ENCODE measurements at regions not wholly inside any gene's neighbourhood (a gene's known extent, or its start where the extent isn't known, plus 50 kb on each side); places are given as distances from the start of the nearest gene placed in this dataset.

DNA sequence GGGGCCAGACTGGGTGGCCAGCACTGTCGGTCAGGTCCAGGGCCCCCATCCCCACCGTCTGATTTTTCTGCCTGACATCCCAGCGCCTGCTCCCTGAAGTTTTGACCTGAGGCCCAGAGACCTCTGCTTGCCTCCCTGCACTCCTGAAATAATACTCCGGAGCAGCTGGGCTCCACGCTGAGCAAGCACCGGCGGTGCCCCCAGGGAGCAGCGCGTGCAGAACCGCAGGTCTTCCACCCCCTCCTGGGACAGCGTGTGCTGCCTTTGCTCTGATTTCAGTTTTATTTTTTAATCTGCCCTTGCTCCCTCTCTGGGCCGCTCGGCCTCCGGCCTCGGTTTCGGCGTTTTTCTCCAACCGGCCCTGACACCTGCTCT, 132.4 kb upstream of the GSE1 start:
- TF ChIP-seq, protein P1, sequence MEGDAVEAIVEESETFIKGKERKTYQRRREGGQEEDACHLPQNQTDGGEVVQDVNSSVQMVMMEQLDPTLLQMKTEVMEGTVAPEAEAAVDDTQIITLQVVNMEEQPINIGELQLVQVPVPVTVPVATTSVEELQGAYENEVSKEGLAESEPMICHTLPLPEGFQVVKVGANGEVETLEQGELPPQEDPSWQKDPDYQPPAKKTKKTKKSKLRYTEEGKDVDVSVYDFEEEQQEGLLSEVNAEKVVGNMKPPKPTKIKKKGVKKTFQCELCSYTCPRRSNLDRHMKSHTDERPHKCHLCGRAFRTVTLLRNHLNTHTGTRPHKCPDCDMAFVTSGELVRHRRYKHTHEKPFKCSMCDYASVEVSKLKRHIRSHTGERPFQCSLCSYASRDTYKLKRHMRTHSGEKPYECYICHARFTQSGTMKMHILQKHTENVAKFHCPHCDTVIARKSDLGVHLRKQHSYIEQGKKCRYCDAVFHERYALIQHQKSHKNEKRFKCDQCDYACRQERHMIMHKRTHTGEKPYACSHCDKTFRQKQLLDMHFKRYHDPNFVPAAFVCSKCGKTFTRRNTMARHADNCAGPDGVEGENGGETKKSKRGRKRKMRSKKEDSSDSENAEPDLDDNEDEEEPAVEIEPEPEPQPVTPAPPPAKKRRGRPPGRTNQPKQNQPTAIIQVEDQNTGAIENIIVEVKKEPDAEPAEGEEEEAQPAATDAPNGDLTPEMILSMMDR (conservative IDR thresholded peaks at IDR 0.05), result no peak

More for the DNA sequence above, 132.4 kb upstream of the GSE1 start:
- Mint-ChIP-seq H3K27ac (no peak overlapping the region; a peak in 1 of 7 replicates), H3K9me3 (no peaks in the 10 kb centered on the region), H3K4me1 (peaks cover 5 to 21% of the 10 kb centered on the region in 2 experiments; a peak in 3 of 4 replicates), H3K36me3 (ENCODE audit: insufficient read depth in 1 of 3, low read depth in 3 of 3) (no peaks in the 10 kb centered on the region), H3K4me3 (no peak overlapping the region), H3K27me3 (ENCODE audit: low read depth) (peaks cover 4% of the 10 kb centered on the region)
- Histone ChIP-seq H2BK120ac (ENCODE audit: low read depth, low read length, poor library complexity, severe bottlenecking) (no peak overlapping the region), H3K56ac (ENCODE audit: insufficient read length, low read depth, low read length) (no peak overlapping the region), H4K8ac (replicated peaks; ENCODE audit: insufficient read length, low read depth, low read length) (no peak overlapping the region), H4K5ac (ENCODE audit: insufficient read length, low read depth, low read length) (no peak overlapping the region), H3T11ph (ENCODE audit: low read length) (no peak overlapping the region), H2BK20ac (ENCODE audit: low read depth, low read length, poor library complexity, severe bottlenecking) (no peak overlapping the region), H3K9me3 (ENCODE audit: control insufficient read depth, low read depth, low read length) (no peaks in the 10 kb centered on the region), H2AFZ (ENCODE audit: low read length) (no peak overlapping the region), H3K23ac (ENCODE audit: insufficient read length, low read depth, low read length) (no peak overlapping the region), H3K9ac (ENCODE audit: extremely low read depth, insufficient read length, low read length) (no peak overlapping the region), H3K27me3 (ENCODE audit: insufficient read depth, low read length) (no peaks in the 10 kb centered on the region), H3K79me2 (ENCODE audit: insufficient read depth, low read length) (no peaks in the 10 kb centered on the region), H3K14ac (ENCODE audit: insufficient read depth, low read length) (0 out of 2 replicates have a peak overlapping the region, but pooled peaks have one; percentile 17), H3K4me2 (ENCODE audit: insufficient read depth, insufficient read length, low read length) (no peak overlapping the region), H3K18ac (ENCODE audit: insufficient read length, low read depth, low read length) (no peak overlapping the region), H2BK12ac (ENCODE audit: insufficient read length, low read depth, low read length) (no peak overlapping the region), H3K4me1 (ENCODE audit: insufficient read depth, low read length) (no peaks in the 10 kb centered on the region), H3K23me2 (ENCODE audit: insufficient read length, low read depth, low read length, poor library complexity, severe bottlenecking) (no peaks in the 10 kb centered on the region), H3K4ac (ENCODE audit: low read depth, low read length) (no peak overlapping the region), H3K27ac (ENCODE audit: insufficient read length, low read depth, low read length) (no peak overlapping the region), H2BK15ac (ENCODE audit: low read depth, low read length) (no peak overlapping the region), H2AK5ac (ENCODE audit: insufficient read length, low read length) (no peak overlapping the region), H4K91ac (ENCODE audit: insufficient read length, low read depth, low read length) (no peak overlapping the region), H4K20me1 (ENCODE audit: control insufficient read depth, insufficient read depth, insufficient read length) (no peaks in the 10 kb centered on the region), H2BK5ac (ENCODE audit: insufficient read length, low read length) (no peak overlapping the region), H3K79me1 (ENCODE audit: insufficient read depth, low read depth, low read length, poor library complexity, severe bottlenecking) (no peaks in the 10 kb centered on the region)
- no CpG with 5 or more reads among the region's 18 CpGs for WGBS (ENCODE audit: extremely low coverage, insufficient read length, low lambda C conversion rate)
- no peak for DNase-seq

All from H9 (cell line).